CMK (cell line): ENCODE measurements at regions not wholly inside any gene's neighbourhood (a gene's known extent, or its start where the extent isn't known, plus 50 kb on each side); places are given as distances from the start of the nearest gene placed in this dataset.
A peak's percentile ranks its signal among the peaks of the same experiment; 100 is the strongest.

Experiments used
- DNase-seq: peaks from one replicate; pipeline ENCODE4 v3.0.0-alpha.2; 2010; ENCODE audit warnings: low read depth

- no peak for DNase-seq
These were observed 242.9 kb downstream of the NSG2 start for GRCh38 chr5:174288439-174288838.

DNA sequence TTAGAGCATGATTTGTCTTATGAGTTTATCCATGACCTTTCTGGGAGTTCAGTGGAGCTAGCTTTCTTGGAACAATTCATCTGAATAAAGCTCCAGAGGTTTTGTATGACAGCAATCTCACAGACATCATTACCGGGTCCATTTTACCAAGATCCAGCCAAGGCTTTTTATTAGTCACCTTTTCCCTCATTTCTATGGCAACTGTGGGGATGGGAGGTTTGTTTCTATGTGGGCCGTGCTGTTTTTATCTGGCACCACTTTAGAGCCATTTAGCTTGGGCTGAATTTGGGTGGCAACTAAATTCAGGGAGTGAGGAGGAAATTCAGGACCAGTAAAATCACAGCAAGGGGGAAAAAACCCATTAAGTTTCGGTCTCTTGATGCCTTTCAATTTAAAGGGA is 245.7 kb downstream of the NSG2 start:
- DNase-seq: no peak

GRCh38 chr5:174292348-174292747 is 246.8 kb downstream of the NSG2 start:
- DNase-seq: peak; percentile 17

- no peak for DNase-seq
These were observed 247.5 kb downstream of the NSG2 start for GRCh38 chr5:174293006-174293405.

DNA sequence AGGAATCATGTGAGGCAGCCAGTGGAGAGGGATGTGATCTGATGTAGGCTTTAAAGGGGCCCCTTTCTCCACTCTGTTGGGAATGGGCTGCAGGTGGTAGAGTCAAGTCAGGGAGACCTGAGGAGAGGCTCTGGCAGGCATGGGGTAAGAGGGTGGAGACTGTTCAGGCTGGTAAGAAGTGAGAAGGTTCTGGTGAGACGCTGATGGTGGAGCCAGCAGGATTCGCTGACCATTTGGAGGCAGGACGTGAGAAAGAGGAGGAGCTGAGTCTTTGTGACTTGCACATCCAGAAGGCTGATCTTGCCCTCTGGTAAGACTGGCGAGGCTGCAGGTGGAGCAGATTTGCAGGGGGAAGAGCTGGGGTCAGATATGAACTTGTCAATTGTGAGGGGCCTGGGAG is 248.0 kb downstream of the NSG2 start:
- DNase-seq: no peak

- DNase-seq: no peak
These were observed 249.6 kb downstream of the NSG2 start for GRCh38 chr5:174294891-174295620.

- no peak for DNase-seq
These were observed 250.4 kb downstream of the NSG2 start for GRCh38 chr5:174295702-174296436.

DNA sequence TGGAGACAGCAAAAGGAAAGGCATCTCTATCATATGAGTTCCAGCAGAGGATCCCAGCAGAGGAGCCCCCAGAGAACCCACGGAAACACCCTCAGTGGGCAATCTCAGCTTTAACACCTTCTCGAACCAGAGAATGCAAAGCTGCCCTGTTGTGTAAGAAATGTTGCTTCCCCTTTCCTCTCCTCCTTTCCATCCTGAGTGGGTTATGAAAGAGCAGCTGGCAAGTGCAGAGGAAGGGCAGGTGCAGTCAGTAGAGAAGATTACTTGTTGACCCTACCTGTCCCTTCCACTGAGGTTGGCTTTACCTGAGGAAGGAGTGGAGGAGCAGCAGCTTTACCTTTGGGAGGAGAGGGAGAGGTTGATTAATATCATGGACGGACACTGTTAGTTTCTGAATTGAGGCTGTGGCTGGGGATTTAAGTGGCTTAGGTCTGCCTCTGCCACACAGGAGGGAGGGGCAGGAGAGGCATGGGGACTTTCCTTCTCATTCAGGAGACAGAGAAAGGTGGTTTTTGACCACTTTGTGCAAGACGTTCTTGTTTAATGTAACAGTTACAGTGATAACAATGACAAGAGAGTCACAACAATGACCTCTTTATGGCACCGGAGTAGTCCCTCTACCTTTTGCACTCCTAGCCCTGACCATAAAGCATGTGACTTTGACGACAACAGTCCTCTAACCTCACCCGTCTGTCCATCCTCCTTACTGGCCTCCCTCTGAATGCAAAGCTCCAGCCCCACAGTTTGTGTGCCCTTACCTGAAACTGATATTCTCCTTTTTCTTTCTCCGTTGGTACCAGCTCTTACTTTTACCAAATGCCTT is 254.8 kb downstream of the NSG2 start:
- no peak for DNase-seq

GRCh38 chr5:174300941-174301761 is 255.6 kb downstream of the NSG2 start:
- DNase-seq: no peak

DNA sequence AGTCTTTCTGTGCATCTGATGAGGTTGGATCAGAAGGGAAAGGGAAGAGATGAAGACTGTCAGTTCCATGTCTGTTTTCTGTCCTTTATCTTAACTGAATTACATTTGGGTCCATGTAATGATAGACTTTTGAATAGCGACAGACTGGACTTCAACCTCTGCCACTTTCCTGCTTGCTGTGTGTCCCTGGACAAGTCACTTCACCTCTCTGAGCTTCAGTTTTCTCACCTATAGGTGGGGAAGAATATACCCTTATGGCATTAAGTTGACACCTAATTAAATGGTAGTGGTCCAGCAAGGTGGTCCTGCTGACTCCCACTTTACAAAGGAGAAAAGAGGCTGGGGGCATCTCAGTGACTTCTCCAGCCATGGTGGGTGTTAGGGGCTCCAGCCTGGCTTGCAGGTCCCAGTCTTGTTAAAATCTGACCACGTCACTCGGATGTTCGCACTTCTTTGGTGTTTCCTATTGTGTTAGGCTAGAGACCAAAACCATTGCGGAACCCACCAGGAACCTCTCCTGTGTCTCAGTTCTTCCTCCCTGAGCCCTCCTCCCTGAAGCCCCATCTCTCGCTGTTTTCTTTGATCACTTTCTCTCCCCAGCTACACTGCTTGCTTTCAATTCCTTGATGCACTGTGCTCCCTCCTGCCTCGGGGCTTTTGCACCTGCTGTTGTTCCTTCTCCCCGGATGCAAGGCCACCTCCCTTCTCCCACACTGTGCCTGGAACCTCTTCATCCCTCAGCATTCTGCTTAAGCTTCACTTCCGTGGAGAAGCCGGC is 256.5 kb downstream of the NSG2 start:
- no peak for DNase-seq

DNA sequence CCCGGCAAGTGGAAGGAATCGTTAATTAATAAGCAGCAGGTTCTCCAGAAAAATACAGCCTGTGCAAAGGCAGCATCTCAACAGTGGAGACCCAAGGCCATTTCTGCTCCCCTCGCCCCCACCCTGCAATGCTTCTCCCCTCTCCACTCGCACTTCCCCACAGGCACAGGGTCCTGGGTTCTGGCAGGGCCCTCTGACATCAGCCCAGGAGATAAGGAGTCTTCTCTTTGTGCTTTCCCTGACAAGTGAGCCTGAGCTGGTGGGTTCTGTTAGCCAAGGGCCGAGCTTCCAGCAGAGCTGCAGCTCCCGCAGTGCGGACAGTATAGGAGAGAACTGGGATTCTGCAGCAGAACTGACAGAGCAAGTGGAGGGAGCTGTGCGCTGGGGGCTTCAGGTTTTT is 257.5 kb downstream of the NSG2 start:
- DNase-seq: no peak

DNA sequence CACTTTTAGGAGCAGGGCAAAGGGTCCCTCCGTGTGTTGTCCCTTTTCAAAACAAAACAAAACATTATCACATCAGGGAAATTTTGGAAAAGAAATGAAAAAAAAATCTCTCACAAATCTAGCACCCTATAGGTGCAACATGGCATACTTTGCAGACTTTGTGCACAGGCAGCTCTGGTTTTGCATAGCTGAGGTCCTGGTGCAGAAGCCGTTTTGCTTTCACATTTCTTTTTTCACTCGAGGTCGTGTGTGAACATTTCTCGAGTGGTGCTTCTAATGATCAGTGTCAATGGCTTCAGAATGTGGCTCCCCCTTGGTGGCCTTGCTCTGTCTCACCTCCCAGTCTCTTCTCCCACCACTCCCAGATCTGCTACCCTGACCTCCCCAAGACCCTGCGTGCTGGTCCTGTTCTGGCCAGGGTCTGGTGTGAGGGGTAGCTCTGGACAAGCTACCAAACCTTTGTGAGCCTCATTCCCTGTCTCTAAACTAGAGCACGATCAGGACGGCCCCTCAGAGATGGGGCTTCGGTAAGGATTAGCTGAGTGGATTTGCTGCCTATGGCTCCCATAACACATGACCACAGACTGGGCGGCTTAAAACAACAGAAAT is 258.0 kb downstream of the NSG2 start:
- no peak for DNase-seq

DNA sequence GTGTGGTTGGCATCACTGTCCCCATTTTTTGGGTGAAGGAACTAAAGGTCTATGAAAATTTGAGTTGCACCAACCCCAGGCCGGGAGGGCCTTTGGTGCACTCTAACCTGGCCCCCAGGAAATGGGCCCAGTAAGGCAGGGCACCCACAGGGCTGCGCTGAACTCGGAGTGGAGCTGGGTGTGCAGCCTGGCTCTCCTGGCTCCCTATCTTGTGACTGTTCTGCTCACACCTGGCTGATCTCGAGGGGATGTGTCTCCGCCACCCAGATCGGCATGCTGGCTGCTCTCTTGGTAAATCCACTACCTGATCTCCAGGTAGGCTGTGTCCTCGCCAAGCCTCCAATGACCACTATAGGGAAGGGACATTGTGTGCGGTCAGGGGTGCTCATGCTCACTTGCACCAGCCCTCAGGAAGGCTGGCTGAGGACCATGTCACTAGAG is 259.8 kb downstream of the NSG2 start:
- DNase-seq: no peak

GRCh38 chr5:174306345-174307030 is 261.0 kb downstream of the NSG2 start:
- no peak for DNase-seq

DNA sequence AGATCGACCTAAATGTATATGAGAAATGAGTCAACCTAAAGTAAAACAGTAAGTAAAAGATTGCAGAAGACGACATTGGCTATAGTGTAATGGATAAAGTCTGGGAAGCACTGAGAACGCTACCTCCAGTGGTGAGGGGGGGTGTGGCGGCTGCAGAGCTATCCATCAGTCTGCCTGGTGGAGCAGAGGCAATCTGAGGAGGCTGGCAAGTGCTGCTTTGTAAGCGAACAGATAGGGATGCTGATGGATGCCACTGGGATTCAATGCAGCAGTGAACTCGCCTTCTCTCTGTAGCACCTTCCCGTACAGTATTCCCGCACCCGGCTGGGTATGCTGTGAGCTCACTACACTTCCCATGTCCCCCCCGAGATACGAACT is 261.5 kb downstream of the NSG2 start:
- DNase-seq: no peak

DNA sequence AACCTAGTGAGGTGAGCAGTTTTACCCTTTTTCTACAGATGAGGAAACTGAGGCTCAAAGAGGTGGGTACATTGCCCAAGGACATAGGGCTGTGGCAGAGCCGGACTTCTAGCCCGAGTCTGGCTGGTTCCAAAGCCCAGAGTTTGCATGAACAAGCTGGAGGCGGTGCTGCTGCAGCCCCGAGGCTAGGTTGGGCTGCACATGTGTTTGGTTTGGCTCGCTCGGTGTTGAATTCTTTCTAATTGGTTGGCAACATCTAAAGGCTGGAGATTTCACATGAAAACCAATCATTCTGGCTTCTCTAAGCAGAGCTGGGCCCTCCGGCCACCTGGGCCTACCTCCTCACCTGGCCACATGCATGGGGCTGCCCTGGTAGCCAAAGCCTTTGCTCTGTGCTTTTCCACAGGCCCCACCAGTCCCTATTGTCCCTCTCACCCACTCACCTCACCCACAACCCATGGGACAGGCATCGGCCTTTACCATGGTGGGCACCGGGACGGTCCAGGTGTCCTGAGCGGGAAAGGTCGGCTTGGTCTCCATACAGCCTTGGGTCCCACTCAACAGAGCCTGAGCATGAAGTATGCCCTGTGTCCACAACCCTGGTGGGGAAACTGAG is 262.3 kb downstream of the NSG2 start:
- no peak for DNase-seq

DNA sequence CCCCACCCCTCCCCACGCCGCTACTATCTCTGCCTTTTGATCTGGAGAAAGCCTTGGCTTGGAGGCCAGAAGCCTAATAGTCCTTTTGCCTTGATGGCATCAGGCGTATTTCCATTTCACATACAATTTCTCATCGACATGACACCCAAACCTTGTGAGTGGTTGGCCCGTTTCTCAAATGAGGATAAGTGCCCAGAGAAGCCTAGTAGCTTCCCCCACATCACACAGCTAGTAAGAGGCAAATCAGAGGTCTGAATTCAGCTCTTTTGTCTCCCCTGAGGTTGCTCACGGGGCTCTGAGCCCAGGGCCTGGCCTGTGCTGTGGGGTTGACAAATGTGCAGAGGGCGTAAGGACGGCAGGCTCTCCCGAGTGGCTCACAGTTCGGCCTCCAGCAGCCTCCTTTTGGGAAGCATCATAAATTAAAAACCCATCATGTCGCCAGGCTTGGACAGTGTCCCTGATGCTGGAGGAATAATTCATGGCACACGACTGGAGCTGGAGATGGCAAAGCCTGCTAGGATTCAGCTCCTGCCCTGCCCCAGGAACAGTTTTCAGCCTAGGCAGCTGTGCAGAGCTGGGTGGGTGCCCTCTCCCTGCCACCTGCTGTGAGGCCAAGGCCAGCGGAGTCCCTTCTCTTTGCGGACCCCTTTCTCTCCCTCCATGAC is 263.8 kb downstream of the NSG2 start:
- no peak for DNase-seq

GRCh38 chr5:174310243-174310642 is 264.7 kb downstream of the NSG2 start:
- no peak for DNase-seq

DNA sequence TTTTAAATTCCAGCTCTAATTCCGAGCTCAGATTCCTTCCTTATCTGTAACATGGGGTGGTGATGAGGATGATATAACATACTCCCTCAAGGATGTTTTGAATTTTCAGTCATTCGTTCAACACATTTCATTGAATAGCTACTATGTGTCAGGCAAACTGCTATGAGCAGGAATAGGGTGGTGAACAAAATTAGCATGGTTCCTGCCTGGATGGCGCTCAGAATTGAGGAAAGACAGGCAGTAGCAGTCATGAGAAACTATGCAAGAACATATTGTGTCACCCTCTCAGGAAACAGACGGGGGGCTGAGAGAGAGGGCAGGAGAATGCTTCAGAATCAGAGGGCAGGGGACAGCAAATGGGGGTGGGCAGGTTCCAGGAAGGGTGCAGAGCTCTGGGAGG is 265.2 kb downstream of the NSG2 start:
- DNase-seq: no peak
